ENCODE measurements at regions not wholly inside any gene's neighbourhood (a gene's known extent, or its start where the extent isn't known, plus 50 kb on each side); places are given as distances from the start of the nearest gene placed in this dataset.

DNA sequence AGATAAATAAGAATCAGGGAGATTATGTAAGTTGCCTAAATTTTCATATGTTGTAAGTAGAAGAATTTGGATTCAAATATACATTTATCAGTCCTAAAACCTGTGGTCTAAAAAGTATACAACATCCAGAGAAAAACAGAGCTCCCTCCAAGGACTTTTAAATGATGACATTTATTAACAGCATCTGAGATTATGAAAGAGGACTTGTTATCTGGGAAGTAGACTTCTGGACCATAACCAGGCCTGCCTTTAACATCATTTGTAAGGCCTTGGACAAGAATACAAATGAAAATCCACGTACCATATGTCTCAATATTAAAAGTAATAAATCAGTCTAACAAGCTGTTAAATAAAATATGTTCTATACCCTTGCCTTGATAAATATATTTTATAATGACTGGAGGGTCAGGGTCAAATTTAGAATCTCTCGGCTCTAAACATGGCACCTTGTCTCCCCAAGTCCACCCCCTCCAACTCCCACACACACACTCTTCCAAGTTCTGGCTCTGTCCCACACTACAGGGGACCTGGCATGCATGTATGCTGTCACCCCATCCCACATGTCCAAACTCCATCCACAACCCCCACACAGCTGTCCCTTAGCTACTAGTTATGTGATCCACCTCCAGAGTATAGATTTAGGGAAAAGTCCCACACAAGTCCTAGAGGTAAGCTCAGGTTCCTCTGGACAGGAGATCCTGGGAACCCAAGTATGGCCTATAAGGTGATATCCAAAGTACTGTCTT is 382.6 kb downstream of the CDH2 start:
- H3K4me3 ChIP-seq (ENCODE audit: low read depth, low read length), result no peak overlapping the region
- POLR2A ChIA-PET, result no interaction called here
- CTCF ChIA-PET, result interaction anchor here (0.9 to 1.6 kb wide), 3 partner anchors 14 to 44 kb away, joined by 3 to 5 read pairs (median 4); no protein-coding TSS in a partner anchor
- DNase-seq (ENCODE audit: low read depth, low spot score), result no peak
- TF ChIP-seq, protein P1, sequence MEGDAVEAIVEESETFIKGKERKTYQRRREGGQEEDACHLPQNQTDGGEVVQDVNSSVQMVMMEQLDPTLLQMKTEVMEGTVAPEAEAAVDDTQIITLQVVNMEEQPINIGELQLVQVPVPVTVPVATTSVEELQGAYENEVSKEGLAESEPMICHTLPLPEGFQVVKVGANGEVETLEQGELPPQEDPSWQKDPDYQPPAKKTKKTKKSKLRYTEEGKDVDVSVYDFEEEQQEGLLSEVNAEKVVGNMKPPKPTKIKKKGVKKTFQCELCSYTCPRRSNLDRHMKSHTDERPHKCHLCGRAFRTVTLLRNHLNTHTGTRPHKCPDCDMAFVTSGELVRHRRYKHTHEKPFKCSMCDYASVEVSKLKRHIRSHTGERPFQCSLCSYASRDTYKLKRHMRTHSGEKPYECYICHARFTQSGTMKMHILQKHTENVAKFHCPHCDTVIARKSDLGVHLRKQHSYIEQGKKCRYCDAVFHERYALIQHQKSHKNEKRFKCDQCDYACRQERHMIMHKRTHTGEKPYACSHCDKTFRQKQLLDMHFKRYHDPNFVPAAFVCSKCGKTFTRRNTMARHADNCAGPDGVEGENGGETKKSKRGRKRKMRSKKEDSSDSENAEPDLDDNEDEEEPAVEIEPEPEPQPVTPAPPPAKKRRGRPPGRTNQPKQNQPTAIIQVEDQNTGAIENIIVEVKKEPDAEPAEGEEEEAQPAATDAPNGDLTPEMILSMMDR (IDR thresholded peaks at IDR 0.05; ENCODE audit: insufficient read depth, low read length, missing control alignments), result no peak

DNA sequence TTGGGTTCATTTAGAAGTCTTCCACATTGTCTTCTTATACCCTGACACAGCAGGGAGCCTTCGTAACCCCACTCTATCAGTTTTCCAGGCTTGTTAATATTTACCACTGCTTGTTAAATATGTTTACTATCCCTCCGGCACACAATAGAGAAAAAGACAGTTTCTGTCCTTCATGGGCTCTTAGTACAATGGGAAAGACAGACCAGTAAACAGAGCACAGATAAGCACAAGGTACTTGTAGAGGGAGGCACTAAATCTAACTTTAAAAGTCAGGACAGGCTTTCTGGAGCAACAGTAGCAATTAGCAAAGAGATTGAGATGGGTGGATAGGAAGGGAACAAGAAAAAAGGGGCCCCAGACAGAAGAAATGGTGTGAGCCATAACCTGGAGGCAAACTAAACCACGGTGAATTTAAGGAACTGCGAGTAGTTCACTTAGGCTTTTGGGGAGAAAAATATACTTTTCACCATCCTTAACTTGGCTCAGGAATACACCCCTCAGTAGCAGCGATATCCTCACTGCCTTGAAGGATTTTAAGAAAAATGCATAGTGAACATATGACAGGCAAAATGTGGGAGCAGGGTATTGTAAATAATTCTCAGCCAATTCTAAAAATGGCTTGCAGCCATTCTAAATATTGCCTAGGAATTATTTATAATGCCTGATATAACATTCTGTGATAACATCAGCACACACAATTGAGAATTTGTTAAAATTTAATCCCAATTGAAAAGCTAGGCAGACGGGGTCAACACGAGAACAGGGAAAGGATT is 383.7 kb downstream of the CDH2 start:
- TF ChIP-seq, protein P1 (IDR thresholded peaks at IDR 0.05; ENCODE audit: insufficient read depth, low read length, missing control alignments), result no peak

DNA sequence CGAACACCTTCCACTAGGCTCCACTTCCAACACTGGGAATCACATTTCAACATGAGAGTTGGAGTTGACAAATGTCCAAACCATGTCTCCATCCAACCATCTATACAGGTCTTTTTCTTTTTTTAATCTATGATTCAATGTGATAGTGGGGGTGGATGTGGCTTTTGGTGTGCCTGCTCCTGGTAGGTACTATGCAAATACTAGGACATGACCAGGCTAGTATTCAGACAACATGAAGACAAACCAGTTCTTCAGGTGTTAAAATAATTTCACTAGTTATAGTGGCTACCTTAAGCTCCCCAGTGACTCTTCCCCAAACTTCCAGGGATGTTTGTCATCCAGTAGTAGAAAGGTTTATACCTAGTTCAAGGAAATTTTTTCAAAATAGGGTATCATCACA is 387.5 kb downstream of the CDH2 start:
- ChIA-PET CTCF (interaction anchor here (0.8 to 2.4 kb wide), 2 partner anchors 10 to 36 kb away, joined by 3 to 12 read pairs; no protein-coding TSS in a partner anchor), POLR2A (no interaction called here)
- no peak for DNase-seq (ENCODE audit: low read depth, low spot score)
- TF ChIP-seq, protein P1 (IDR thresholded peaks at IDR 0.05; ENCODE audit: insufficient read depth, low read length, missing control alignments), result no peak
- H3K4me3 ChIP-seq (ENCODE audit: low read depth, low read length), result no peak overlapping the region

More for the DNA sequence above, 383.7 kb downstream of the CDH2 start:
- H3K4me3 ChIP-seq (ENCODE audit: low read depth, low read length), result no peak overlapping the region
- ChIA-PET POLR2A (no interaction called here), CTCF (no interaction called here)
- no peak for DNase-seq (ENCODE audit: low read depth, low spot score)

DNA sequence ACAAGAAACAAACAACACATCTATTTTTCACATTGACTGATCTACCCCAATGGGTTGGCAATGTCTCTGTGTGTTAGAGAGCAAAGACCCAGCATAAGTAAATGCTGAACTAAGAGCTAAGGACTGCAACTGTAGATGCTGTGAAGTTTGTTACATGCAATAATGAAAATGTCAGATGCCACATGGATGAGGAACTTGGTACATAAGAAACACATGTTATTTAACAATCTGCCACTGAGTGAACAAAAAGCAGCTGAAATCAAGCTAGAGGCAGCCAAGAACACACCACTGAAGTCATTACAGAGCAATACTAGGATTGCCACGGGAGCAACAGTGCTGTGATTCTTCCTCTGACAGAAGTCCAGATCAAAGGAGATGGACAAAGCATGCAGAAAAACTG is 389.4 kb downstream of the CDH2 start:
- no peak overlapping the region for H3K4me3 ChIP-seq (ENCODE audit: low read depth, low read length)
- TF ChIP-seq, protein P1 (IDR thresholded peaks at IDR 0.05; ENCODE audit: insufficient read depth, low read length, missing control alignments), result no peak
- no peak for DNase-seq (ENCODE audit: low read depth, low spot score)
- ChIA-PET POLR2A (no interaction called here), CTCF (interaction anchor here (2.4 kb wide), 1 partner anchor 8 kb away, joined by 12 read pairs; no protein-coding TSS in a partner anchor)

DNA sequence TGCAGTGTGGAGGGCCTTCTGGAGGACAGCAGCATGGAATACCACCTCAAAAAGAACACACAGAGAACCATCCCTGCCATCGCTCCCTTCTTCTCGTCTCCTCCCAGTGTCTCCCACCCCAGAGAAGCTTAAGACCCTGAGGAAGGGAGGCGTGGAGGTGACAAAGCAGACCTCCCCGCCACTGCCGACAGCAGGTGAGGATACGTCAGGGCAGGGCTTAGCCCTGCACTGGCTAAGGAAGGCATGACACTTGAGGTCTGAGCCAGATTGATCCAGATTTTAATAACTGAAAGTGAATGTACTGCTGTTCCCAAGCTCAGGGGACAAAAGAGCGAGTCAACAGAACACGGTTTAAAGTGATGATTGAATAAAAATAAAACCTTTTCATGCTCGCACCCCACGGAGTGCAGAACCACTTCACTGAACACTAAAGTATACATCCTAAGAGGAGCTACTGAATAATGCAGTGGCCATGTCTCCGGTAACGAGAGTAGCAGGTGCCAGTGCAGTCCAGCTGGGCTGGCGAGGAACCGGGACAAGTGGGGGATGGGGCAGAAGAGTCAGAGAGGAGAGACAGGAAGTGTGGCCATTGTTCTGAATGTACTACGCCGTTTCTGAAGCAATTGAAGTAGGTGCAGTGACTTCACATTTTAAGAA is 391.0 kb downstream of the CDH2 start:
- TF ChIP-seq, protein P1 (IDR thresholded peaks at IDR 0.05; ENCODE audit: insufficient read depth, low read length, missing control alignments), result no peak
- CTCF ChIA-PET, result no interaction called here
- no peak for DNase-seq (ENCODE audit: low read depth, low spot score)
- POLR2A ChIA-PET, result no interaction called here
- H3K4me3 ChIP-seq (ENCODE audit: low read depth, low read length), result no peak overlapping the region

Data from AG04449 (cell line).